CD4-positive, alpha-beta T cell treated with Interleukin-12 subunit alpha and Interleukin-12 subunit beta, for 1 hour (primary cell): ENCODE measurements at regions not wholly inside any gene's neighbourhood (a gene's known extent, or its start where the extent isn't known, plus 50 kb on each side); places are given as distances from the start of the nearest gene placed in this dataset.
"Not testable (repeated sequence)": the region's sequence is repeated elsewhere in the genome, so short reads cannot be mapped to it uniquely, and the experiment has no call there.

Source experiments
- DNase-seq: peaks from one replicate; pipeline ENCODE4 v3.0.0-alpha.2; 2020

- DNase-seq: no peak
These were observed 63.3 kb downstream of the POU4F1 start for GRCh38 chr13:78540058-78540457.

- not testable (repeated sequence) for DNase-seq
These were observed 77.3 kb downstream of the POU4F1 start for GRCh38 chr13:78526044-78526443.

- DNase-seq: no peak
These were observed 78.4 kb downstream of the POU4F1 start for GRCh38 chr13:78524936-78525335.

- no peak for DNase-seq
These were observed 82.3 kb downstream of the POU4F1 start for GRCh38 chr13:78521091-78521490.

- no peak for DNase-seq
These were observed 82.9 kb downstream of the POU4F1 start for GRCh38 chr13:78520425-78520824.

- not testable (repeated sequence) for DNase-seq
These were observed 84.9 kb downstream of the POU4F1 start for GRCh38 chr13:78518482-78518881.

- DNase-seq: no peak
These were observed 103.5 kb downstream of the POU4F1 start for GRCh38 chr13:78499802-78500201.

- DNase-seq: no peak
These were observed 105.5 kb downstream of the POU4F1 start for GRCh38 chr13:78497702-78498355.

GRCh38 chr13:78491978-78492377, 111.4 kb downstream of the POU4F1 start:
- DNase-seq: no peak

GRCh38 chr13:78490225-78490624, 113.1 kb downstream of the POU4F1 start:
- not testable (repeated sequence) for DNase-seq

- DNase-seq: no peak
These were observed 115.6 kb downstream of the POU4F1 start for GRCh38 chr13:78487707-78488106.

- no peak for DNase-seq
These were observed 117.5 kb downstream of the POU4F1 start for GRCh38 chr13:78485803-78486202.

- no peak for DNase-seq
These were observed 125.2 kb downstream of the POU4F1 start for GRCh38 chr13:78478183-78478582.

GRCh38 chr13:78476910-78477309, 126.4 kb downstream of the POU4F1 start:
- DNase-seq: no peak

GRCh38 chr13:78468621-78469020, 134.7 kb downstream of the POU4F1 start:
- DNase-seq: no peak

- no peak for DNase-seq
These were observed 138.1 kb downstream of the POU4F1 start for GRCh38 chr13:78465250-78465649.

GRCh38 chr13:78460176-78460575, 143.2 kb downstream of the POU4F1 start:
- DNase-seq: no peak

GRCh38 chr13:78443839-78444238, 159.5 kb downstream of the POU4F1 start:
- DNase-seq: no peak

GRCh38 chr13:78437781-78438180, 165.6 kb downstream of the POU4F1 start:
- no peak for DNase-seq

GRCh38 chr13:78436311-78436710, 167.0 kb downstream of the POU4F1 start:
- DNase-seq: no peak

- no peak for DNase-seq
These were observed 172.0 kb downstream of the POU4F1 start for GRCh38 chr13:78431328-78431727.

- DNase-seq: no peak
These were observed 172.5 kb downstream of the POU4F1 start for GRCh38 chr13:78430811-78431210.

- no peak for DNase-seq
These were observed 173.1 kb downstream of the POU4F1 start for GRCh38 chr13:78430166-78430791.

- DNase-seq: no peak
These were observed 174.7 kb downstream of the POU4F1 start for GRCh38 chr13:78428646-78429045.

- no peak for DNase-seq
These were observed 177.2 kb downstream of the POU4F1 start for GRCh38 chr13:78426183-78426582.
